ENCODE measurements at regions not wholly inside any gene's neighbourhood (a gene's known extent, or its start where the extent isn't known, plus 50 kb on each side); places are given as distances from the start of the nearest gene placed in this dataset.

GRCh38 chr7:145082366-145083161 lies 246.7 kb upstream of the TPK1 start:
- no peaks in the 10 kb centered on the region for H3K27me3 ChIP-seq (ENCODE audit: control insufficient read depth in 2 of 2, insufficient read depth in 2 of 2, low read length in 2 of 2)

GRCh38 chr7:145065473-145065872 lies 229.6 kb upstream of the TPK1 start:
- no peak overlapping the region for H3K4me3 Mint-ChIP-seq
- peaks cover 0 to 4% (median 2%) of the 10 kb centered on the region in 7 donors for H3K9me3 Mint-ChIP-seq
- H3K27me3 Mint-ChIP-seq (ENCODE audit: low read depth in 3 of 3), result peaks cover 0 to 1% (median 0%) of the 10 kb centered on the region in 3 donors
- H3K27ac ChIP-seq (ENCODE audit: low read depth in 1 of 2, low read length in 2 of 2), result no peak overlapping the region
- H3K27ac Mint-ChIP-seq, result no peak overlapping the region
- no peaks in the 10 kb centered on the region for H3K4me1 Mint-ChIP-seq
- no peaks in the 10 kb centered on the region for H3K9me3 ChIP-seq (replicated peaks in 1 of 2; ENCODE audit: control insufficient read depth in 1 of 2, insufficient read depth in 1 of 2, low read length in 2 of 2)
- no peaks in the 10 kb centered on the region for H3K4me1 ChIP-seq (ENCODE audit: control insufficient read depth in 1 of 2, insufficient read depth in 2 of 2, low read length in 2 of 2)
- H3K4me2 ChIP-seq (replicated peaks; ENCODE audit: extremely low read depth, low read length, poor library complexity, severe bottlenecking), result no peak overlapping the region
- intact Hi-C loops (cut with micrococcal nuclease), result no loop called here
- no peaks in the 10 kb centered on the region for H3K36me3 Mint-ChIP-seq
- WGBS (ENCODE audit: insufficient coverage), result no CpG with 5 or more reads among the region's 2 CpGs
- H4K20me1 ChIP-seq (ENCODE audit: insufficient read depth, low read length), result no peaks in the 10 kb centered on the region
- TF ChIP-seq, protein P1, sequence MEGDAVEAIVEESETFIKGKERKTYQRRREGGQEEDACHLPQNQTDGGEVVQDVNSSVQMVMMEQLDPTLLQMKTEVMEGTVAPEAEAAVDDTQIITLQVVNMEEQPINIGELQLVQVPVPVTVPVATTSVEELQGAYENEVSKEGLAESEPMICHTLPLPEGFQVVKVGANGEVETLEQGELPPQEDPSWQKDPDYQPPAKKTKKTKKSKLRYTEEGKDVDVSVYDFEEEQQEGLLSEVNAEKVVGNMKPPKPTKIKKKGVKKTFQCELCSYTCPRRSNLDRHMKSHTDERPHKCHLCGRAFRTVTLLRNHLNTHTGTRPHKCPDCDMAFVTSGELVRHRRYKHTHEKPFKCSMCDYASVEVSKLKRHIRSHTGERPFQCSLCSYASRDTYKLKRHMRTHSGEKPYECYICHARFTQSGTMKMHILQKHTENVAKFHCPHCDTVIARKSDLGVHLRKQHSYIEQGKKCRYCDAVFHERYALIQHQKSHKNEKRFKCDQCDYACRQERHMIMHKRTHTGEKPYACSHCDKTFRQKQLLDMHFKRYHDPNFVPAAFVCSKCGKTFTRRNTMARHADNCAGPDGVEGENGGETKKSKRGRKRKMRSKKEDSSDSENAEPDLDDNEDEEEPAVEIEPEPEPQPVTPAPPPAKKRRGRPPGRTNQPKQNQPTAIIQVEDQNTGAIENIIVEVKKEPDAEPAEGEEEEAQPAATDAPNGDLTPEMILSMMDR (IDR thresholded peaks at IDR 0.05), result no peak
- H3K4me3 ChIP-seq (replicated peaks in 1 of 3; ENCODE audit: low read depth in 2 of 3, low read length in 3 of 3), result no peak overlapping the region
- no peaks in the 10 kb centered on the region for H3K27me3 ChIP-seq (ENCODE audit: control insufficient read depth in 2 of 2, insufficient read depth in 2 of 2, low read length in 2 of 2)
- H3K9ac ChIP-seq (ENCODE audit: insufficient read depth, low read length, poor library complexity, severe bottlenecking), result no peak overlapping the region
- H2AFZ ChIP-seq (ENCODE audit: insufficient read depth, low read depth, low read length, poor library complexity, severe bottlenecking), result no peak overlapping the region
- H3K79me2 ChIP-seq (ENCODE audit: insufficient read depth, low read length), result no peaks in the 10 kb centered on the region
- no peaks in the 10 kb centered on the region for H3K36me3 ChIP-seq (replicated peaks in 1 of 2; ENCODE audit: control insufficient read depth in 1 of 2, insufficient read depth in 2 of 2, low read length in 2 of 2)
- DNase-seq, result no peak

More at GRCh38 chr7:145082366-145083161, 246.7 kb upstream of the TPK1 start:
- H3K9me3 Mint-ChIP-seq, result peaks cover 0 to 11% (median 6%) of the 10 kb centered on the region in 7 donors
- no peaks in the 10 kb centered on the region for H3K36me3 ChIP-seq (replicated peaks in 1 of 2; ENCODE audit: control insufficient read depth in 1 of 2, insufficient read depth in 2 of 2, low read length in 2 of 2)
- no peak overlapping the region for H3K4me3 Mint-ChIP-seq
- H3K79me2 ChIP-seq (ENCODE audit: insufficient read depth, low read length), result no peaks in the 10 kb centered on the region
- H3K27ac ChIP-seq (ENCODE audit: low read depth in 1 of 2, low read length in 2 of 2), result no peak overlapping the region
- no peak overlapping the region for H3K9ac ChIP-seq (ENCODE audit: insufficient read depth, low read length, poor library complexity, severe bottlenecking)
- no peaks in the 10 kb centered on the region for H3K27me3 Mint-ChIP-seq (ENCODE audit: low read depth in 3 of 3)
- H2AFZ ChIP-seq (ENCODE audit: insufficient read depth, low read depth, low read length, poor library complexity, severe bottlenecking), result no peak overlapping the region
- H3K36me3 Mint-ChIP-seq, result no peaks in the 10 kb centered on the region
- H3K4me2 ChIP-seq (replicated peaks; ENCODE audit: extremely low read depth, low read length, poor library complexity, severe bottlenecking), result no peak overlapping the region
- no peaks in the 10 kb centered on the region for H3K4me1 Mint-ChIP-seq
- H3K4me3 ChIP-seq (replicated peaks in 1 of 3; ENCODE audit: low read depth in 2 of 3, low read length in 3 of 3), result no peak overlapping the region
- intact Hi-C loops (cut with micrococcal nuclease), result no loop called here
- H3K27ac Mint-ChIP-seq, result no peak overlapping the region
- H4K20me1 ChIP-seq (ENCODE audit: insufficient read depth, low read length), result no peaks in the 10 kb centered on the region
- peaks cover 10 to 14% of the 10 kb centered on the region in 2 donors for H3K9me3 ChIP-seq (replicated peaks in 1 of 2; ENCODE audit: control insufficient read depth in 1 of 2, insufficient read depth in 1 of 2, low read length in 2 of 2)
- no peaks in the 10 kb centered on the region for H3K4me1 ChIP-seq (ENCODE audit: control insufficient read depth in 1 of 2, insufficient read depth in 2 of 2, low read length in 2 of 2)
- TF ChIP-seq, protein P1 (IDR thresholded peaks at IDR 0.05), result no peak
- 81% methylated on average over 5 of the region's 6 CpGs for WGBS (ENCODE audit: insufficient coverage)
- no peak for DNase-seq
